Fibroblast of skin of left quadriceps (primary cell): ENCODE measurements at regions not wholly inside any gene's neighbourhood (a gene's known extent, or its start where the extent isn't known, plus 50 kb on each side); places are given as distances from the start of the nearest gene placed in this dataset.
"Not testable (repeated sequence)": the region's sequence is repeated elsewhere in the genome, so short reads cannot be mapped to it uniquely, and the experiment has no call there.

ENCODE experiments used
- DNase-seq, 2 experiments: peaks; one replicate each; pipeline ENCODE4 v3.0.0-alpha.2; 2013; ENCODE audit warnings: low read depth in 2 of 2

DNA sequence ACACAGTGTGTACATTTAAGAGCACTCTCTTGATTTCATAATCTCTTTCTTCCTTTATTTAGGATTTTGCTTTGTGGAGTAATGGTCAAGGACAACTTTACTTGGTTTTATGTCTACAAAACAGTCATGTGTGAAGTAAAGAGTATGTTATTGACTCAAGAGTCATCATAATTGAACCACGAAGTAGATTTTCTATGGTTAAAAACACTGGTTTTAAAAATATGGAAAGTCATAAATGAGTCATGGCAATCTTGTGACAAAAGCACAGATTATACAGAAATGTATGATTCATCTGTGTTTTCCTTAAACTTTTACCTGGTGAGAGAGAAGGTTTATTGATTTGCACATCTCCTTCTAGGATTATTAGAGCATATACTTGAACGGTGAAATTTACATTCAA, 969.7 kb downstream of the GATA3 start:
- DNase-seq, result no peak

DNA sequence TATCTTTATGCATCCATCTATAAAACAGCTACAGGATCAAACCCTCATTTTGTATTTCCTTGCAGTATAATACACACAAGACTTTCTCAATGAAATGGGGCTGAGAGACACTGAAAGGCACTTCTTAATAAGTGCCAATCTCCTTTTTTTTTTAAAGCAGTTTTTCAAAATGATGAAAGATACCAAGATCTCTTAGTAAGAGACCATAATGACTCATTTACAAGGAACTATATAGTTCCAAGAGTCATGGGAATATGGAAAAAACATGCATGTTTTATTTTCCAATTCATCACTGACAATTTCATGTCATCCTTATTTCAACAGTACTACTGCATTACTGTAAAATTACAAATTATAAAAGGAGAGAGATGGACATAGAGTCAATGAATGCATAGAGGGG, 973.7 kb downstream of the GATA3 start:
- DNase-seq, result no peak

DNA sequence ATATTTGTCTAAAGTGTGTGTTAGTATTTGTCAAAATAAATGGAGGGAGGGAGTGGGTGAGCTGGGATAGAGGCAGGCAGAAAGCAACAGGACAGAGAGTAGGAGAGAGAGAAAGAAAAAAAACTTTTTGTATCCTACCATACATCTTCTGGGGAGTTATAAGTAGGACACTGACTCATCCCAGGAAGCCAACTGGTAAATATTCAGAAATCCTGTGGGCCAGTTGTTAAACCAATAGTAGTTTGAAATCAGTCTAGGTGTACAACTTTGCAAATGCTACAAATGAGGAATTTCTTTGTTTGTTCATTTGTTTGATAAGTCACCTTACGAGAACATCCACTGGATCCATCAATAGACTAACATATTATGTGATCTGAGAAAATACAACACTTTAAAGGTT, 980.9 kb downstream of the GATA3 start:
- no peak for DNase-seq

DNA sequence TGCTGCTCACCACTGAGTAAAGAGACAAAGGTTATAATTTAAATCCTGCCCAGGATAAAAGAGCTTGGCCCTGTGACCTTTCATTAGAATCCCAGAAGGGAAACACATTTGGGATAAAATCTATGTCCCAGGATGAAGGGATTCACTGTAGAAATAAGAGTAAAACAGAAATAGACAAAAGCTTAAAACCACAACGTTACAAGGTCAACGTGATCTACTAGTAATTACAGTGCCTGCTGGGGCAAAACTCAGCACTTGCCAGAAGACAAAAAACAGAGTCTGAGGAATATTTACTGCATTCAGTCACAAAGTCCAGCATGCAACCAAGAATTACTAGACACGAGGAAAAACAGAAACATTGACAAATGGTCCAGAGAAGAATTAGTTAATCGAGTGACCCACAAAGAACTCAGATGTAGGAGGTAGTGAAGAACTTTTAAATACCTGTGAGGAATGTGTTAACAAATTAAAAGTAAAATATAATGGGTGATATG, 982.3 kb downstream of the GATA3 start:
- no peak for DNase-seq

DNA sequence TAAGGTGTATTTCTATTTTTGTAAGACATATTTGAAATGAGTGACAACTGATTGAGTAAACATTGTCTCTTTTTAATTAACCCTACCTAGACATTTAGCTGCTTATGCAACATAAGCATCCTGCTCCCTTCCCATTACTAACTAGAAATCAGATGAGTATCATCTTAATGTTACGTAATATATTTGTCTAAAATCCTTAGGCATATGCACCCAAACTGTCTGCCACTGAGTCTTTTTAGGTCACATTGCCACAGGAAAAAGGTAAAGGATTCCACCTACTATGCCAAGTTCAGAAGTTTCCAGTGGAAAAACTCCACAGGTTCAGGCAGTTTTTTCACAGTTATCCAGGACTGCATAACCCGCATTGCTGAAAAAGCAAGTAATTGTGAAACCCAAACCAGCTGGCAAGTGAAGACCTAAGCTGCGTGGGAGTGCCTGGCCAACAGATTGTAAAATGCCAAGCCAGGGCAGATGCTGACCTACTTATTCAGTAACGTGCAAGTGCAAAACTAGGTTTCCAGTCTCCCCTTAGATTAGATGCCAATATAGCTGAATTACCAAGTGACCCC, 983.7 kb downstream of the GATA3 start:
- no peak for DNase-seq

DNA sequence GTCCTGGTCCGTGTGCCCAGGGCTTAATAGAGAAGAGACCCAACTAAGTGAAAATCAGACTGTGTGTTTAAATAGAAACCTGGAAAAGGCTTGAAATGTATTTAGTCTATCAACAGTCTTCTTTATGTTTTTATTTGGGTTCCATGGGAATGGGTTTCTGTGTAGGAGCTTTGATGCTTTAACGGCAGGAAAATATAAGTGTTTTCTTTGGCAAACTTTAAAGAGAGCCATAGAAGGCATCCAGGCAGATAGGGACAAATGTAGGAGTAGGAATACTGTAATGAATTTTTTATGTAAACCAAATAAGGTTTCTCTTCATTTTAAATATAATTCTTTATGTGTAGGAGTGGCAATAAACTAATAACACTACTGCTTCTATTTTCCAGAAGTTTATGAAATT, 989.0 kb downstream of the GATA3 start:
- no peak for DNase-seq

DNA sequence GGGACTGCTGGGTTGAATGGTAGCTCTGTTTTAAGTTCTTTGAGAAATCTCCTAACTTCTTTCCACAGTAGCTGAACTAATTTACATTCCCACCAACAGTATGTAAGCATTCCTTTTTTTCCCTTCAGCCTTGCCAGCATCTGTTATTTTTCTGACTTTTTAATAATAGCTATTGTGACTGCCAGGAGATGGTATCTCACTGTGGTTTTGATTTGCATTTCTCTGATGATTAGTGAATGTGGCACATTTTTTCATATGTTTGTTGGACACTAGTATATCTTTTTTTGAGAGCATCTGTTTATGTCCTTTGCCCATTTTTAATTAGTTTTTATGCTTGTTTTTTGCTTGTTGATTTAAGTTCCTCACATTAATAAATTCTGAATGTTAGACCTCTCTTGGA, 990.8 kb downstream of the GATA3 start:
- no peak for DNase-seq

DNA sequence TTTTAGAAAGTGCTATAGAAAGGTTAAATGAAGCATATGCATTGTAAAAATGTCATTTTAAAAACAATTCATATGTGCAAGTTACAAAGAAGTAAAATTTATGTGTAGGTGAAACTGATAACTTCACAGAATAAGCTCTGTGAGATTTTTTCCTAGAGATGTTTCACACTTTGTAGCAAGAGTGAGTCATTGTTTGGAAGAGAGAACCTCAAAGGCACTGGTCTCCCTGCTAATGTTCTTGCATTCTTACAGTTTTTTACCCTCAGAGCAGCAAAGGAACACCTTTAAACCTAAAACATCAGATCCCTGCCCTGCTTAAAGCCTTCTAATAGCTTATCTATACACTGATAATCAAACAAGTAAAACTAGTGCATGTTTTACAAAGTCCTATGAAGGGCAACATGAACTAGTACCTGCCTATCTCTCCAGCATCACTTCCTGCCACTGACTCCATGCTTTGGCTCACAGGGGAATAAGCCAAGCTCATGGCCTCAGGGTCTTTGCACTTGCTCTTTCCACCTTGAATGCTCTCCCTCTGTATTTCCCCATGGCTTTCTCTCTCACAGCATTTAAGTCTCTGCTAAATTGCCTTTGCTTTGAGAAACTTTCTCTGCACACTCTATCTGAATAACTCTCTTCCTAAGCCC, 997.0 kb downstream of the GATA3 start:
- DNase-seq, result no peak

DNA sequence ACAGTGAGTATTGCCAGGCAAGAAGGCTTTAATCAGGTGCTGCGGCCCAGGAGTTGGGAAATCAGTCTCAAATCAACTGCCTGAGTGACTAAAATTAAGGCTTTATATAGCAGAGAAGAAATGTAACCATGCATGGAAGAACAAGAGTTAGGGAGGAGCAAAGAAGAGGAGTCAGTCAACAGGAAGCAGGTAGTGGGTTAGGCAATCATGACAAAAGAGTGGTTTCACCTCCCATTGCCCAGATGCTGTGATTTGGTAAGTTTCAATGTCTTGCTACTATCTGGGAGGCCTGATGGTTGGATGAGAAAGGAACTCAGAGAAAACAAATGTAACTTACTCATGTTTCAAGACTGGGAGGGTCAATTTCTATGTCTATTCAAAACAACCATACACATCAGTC, 998.3 kb downstream of the GATA3 start:
- DNase-seq, result no peak

DNA sequence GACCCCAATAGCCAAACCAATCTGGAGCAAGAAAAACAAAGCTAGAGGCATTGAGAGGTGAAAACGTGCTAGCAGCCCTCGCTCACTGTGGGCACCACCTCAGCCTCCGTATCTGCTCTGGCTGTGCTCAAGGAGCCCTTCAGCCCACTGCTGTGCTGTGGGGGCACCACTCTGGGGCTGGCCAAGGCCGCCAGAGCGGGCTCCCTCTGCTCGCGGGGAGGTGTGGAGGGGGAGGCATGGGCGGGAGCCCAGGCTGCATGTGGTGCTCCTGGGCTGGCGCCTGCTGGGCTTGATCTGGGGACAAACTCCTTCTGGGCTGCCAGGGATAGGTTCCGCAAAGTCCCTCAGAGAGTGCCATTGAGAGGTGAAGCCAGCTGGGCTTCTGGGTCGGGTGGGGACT, 1002.0 kb downstream of the GATA3 start:
- DNase-seq, result no peak

DNA sequence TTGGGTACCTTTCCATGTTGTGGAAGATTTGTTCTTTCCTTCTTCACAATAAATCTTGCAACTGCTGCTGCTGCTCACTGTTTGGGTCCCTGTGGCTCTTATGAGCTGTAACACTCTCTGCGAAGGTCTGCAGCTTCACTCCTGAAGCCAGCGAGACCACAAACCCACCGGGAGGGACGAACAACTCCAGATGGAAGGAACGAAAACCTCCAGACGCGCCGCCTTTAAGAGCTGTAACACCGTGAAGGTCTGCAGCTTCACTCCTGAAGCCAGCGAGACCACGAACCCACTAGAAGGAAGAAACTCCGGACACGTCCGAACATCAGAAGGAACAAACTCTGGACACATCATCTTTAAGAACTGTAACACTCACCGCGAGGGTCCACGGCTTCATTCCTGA, 1002.8 kb downstream of the GATA3 start:
- DNase-seq, result not testable (repeated sequence)

DNA sequence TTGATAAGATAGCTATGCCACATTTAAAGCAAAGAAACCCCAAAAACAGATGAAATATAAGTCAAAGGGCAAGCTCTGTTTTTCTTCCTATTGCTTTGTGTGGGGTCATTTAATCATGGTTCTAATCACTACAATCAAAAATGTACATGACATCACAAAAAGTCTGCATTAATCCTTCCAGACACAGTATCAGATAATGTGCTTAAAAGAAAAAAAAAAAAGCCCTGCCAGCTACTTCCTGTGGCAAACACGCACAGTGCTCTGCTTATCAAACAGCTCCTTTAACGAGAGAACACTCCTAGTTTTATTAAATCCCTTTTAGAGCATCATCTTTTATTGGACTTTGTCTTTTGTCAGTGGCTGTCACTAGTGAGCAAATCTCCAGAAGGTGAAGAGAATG, 1005.8 kb downstream of the GATA3 start:
- DNase-seq, result no peak

DNA sequence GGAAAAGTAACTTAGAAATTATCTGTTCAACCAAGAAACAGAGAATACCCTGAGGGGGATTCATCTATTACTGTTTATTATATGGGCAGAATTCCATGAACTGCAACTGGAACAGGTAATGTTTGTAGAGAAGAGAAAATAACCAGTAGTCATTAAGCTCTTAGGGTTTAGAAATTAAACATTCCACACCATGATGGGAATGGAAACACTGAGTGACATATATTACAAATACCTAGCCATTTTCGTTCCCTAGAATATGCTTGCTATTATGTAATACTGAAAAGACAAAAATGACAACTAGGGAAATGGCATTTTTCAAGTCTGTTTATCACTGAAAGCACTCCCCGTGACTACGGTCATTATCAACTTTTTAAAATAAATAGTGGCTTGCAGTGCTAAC, 1007.4 kb downstream of the GATA3 start:
- no peak for DNase-seq

DNA sequence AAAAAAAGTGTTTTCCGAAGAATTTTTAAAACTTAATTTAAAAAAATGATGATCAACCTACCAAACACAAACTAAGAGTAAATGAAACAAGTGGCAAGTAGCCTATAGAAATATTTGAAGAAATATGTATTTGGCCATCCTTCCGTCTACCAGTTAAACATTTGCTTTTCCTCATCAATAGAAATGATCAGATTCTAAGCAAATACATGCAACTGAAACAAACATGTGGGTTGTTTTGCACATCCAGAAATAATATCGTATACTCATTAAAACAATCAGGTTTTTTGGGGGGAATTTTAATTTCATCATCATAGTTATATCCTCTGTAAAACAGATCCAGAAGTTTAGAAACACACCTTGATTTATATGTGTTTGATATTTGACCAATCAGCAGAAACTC, 1011.7 kb downstream of the GATA3 start:
- DNase-seq, result no peak

DNA sequence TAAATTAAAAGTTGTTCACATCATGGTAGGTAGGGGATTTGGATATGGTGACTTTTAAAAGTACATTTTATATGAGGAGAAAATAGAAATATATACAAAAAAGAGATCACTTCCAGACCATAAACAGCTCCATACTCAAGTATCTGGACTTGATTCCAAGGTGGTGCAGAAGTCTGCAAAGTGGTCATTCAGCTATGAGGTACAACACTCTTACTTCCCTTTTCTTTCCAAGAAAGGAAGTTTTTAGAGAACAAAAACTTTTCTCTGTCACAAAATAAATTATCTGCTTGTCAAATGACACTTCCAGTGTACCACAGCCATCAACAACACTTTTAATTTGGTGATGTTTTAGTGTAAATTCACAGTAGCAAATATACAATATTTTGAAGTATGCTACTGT, 1013.5 kb downstream of the GATA3 start:
- no peak for DNase-seq

DNA sequence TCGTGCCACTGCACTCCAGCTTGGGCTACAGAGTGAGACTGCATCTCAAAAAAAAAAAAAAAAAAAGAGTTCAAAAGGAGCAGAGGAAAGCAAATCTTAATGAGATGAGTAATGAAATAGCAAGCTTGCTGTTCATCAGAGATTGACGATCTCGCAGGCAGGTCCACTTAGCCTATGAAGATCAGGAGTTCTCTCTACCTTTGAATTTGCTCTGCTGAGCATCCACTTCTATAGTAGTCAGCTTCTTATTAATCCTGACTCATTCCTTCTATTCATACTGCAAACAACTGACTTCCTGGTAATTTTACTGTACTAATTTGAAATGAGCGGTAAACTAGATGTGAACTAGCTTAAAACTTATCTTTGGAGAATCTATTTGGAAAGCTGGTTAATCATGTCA, 1014.6 kb downstream of the GATA3 start:
- no peak for DNase-seq

DNA sequence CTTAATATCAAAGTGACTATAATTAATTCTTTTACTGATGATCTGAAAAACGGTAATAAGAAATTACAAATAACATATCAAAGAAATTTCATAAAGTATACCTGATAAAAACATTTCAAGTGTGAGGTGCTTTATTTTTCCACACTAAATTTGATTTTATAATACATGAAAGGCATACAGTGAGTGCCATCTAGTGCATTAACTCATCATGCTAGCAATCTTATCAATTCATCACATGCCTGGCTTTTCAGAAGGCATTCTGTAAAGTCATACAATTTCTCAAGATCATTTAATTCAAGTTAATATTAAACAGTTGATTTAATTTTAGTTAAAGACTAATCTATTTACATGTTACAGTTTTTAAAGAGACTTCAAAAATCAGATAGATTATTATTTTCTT, 1020.9 kb downstream of the GATA3 start:
- DNase-seq, result no peak

DNA sequence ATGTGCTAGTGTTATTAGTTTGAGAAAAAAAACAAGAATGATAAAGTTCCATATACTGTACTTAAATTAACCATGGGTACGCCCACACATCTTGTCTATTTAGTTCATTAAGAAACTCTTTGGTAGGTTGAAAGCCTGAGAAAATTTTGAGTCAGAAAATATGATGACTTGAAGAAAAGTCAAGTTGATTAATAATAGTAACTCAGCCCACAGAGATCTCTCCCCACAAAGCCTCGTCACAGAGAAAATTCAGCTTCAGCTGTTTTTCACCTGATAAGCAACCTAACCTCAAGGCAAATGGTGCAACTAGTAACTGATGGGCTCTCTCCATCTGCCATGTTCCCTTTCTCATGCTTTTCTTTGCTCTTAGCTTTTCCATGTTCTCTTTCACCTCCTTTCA, 1021.6 kb downstream of the GATA3 start:
- no peak for DNase-seq

DNA sequence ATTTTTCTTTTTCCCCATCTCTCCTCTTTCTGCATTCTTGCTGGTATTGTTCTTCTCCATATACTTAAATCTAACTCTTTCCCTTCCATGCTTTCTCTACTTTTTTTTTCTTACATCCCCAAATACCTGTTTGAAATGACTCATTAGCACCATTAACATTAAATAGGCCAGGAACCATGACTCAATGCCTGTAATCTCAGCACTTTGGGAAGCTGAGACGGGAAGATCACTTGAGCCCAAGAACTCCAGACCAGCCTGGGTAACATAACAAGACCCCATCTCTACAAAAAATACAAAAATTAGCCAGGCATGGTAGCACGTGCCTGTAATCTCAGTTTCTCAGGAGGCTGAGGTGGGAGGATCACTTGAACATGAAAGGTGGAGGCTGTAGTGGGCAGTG, 1026.8 kb downstream of the GATA3 start:
- no peak for DNase-seq

DNA sequence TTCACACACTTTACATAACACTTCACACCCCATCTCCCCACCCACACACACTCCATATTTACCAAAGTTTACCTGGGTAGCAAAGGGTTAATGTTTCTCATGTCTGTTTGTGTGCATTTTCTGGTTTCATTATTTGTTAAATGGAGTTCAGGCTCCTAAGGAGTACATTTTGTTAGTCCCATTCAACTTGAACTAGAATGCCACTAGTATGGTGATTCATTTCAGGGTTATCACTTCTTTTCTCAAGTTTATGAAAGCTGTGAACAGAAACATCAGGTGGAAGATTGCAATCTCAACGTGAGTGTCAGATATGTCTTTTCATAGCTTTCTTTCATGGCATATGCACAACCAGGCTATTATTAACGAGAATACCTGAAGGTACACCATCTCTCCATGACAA, 1027.5 kb downstream of the GATA3 start:
- no peak for DNase-seq

DNA sequence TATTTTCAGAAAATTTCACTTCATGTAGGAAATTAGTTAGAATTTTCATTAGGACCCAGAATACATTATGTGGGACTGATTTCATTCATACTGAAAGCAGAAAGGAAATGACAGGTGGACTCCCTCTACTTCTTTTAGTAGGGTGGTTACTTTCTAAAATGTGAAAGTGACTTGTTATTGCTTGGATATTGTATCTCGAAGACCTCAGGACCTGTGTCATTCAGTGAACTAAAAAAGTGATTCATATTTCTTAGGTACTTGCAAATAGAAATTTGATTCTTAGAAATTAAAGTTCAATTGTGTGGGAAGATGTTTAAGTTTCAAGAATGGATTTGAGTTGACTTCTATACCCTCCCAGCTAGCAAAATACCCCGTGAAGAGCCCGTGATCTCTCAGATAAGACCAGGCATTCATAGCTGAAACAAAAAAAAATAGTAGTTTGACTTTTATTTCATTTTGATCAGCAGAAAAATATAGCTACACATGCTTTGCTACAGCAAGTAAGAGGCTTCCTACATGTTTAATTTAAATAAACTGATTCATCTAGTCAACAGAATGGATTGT, 1037.1 kb downstream of the GATA3 start:
- no peak for DNase-seq

DNA sequence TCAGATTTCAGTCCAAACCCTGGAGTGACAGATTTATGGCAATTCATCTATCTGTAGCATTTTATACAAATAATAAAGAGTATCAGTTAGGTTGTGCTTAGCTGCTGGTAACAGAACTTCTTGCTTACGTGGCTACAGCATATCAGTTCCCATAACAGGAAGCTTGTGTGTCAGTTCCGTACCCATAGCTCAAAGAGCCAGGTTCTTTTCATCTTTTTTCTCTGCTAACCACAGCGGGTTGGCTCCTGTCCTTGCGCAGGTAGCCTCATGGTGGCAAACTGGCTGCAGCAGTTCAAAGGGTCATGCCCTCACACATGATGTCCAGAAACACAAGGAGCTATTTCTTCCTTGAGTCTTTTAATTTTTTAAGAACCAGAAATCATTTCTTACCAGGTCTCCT, 1041.8 kb downstream of the GATA3 start:
- no peak for DNase-seq

DNA sequence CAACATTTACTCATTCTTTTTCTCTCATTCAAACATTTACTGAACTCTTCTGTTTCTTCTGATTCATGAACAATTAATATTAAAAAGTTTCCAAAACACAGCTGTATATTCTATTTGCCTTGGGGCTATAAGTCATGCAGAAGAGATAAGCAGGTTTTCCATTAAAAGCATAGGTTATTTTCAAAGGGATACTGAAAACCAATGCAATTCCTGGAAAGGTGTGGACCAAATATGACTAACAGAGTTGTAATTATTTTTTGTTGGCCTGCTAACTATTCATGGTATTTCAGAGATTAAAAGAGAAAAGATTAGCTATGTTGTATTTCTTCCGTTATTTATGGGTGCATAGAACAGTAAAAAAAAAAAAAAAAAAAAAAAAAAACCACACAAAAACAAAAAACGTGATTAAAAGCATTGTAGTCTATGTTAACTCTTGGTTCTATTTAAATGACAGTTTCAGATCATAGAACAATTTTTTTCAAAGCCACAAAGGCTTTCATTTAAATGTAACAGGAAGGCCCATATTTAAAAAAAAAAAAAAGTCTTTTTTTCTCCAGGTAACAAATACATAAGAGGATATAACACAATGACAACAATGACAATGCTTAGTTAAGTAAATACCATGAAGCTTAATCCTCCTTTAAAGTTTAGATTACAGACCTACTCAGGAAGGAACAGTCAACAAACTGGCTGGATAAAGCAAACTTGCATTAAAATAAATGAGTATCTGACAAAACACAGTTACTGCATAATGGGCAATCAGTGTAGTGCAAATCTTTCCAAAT, 1042.9 kb downstream of the GATA3 start:
- no peak for DNase-seq
